CD4-positive, alpha-beta T cell treated with Interferon gamma for 1 hour (primary cell): ENCODE measurements at regions not wholly inside any gene's neighbourhood (a gene's known extent, or its start where the extent isn't known, plus 50 kb on each side); places are given as distances from the start of the nearest gene placed in this dataset.
"Not testable (repeated sequence)": the region's sequence is repeated elsewhere in the genome, so short reads cannot be mapped to it uniquely, and the experiment has no call there.

Source experiments
- DNase-seq: peaks from one replicate; pipeline ENCODE4 v3.0.0-alpha.2; 2020

GRCh38 chr3:27554706-27555105 lies 70.5 kb upstream of the SLC4A7 start:
- no peak for DNase-seq

GRCh38 chr3:27553886-27554540 lies 69.8 kb upstream of the SLC4A7 start:
- DNase-seq: no peak

DNA sequence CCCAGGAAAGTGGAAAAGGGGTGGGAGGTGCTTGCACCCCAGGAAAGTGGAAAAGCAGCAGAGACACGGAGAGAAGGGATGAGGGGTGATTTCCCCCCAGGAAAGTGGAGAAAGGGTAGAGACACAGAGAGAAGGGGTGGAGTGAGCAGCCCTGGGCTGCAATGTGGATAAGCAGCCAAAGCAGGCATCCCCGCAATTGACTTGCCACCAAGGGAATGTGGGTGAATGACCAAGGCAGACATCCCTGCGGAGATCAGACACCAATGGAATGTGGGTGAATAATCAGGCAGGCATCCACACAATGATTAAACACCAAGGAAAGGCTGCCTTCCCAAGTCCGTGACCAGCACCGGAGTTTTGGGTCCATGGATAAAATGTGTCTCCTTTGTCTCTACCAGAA lies 68.5 kb upstream of the SLC4A7 start:
- DNase-seq: not testable (repeated sequence)

DNA sequence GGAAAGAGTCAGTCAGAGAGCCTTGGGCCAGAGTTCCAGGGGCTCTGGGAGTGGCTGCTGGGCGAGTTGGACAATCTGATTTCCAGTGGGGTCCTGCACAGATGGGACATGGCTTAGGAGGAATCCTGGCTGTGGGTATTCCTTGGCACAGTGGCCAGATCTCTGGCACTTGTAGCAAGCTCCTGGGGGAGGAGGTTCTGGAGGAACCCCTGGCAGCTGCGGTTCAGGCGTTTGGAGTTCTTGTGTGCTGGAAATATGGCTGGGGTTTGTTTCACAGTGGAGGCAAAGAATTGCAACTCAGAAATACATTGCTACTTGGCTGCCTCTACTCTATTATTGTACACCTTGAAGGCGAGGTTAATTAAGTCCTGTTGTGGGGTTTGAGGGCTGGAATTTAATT lies 67.2 kb upstream of the SLC4A7 start:
- not testable (repeated sequence) for DNase-seq

DNA sequence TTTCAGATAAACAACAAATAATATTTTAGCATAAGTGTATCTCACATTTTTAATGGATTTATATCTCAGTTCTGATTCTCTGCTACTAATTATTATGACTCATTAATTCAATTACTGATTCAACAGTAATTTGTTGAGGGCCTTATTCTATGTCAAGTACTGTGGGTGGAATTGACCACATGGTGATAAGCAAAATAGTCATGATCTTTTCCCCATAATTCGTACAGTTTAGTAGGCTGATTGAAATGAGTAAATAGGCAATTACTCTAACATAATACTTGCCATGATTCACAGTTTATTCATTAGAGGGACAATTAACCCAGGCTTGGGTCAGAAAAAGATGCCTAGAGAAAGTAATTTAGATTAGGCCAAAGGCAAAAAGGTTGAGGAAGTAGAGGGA lies 60.9 kb upstream of the SLC4A7 start:
- no peak for DNase-seq

- no peak for DNase-seq
Observed at GRCh38 chr3:27544372-27544865, 60.2 kb upstream of the SLC4A7 start.

DNA sequence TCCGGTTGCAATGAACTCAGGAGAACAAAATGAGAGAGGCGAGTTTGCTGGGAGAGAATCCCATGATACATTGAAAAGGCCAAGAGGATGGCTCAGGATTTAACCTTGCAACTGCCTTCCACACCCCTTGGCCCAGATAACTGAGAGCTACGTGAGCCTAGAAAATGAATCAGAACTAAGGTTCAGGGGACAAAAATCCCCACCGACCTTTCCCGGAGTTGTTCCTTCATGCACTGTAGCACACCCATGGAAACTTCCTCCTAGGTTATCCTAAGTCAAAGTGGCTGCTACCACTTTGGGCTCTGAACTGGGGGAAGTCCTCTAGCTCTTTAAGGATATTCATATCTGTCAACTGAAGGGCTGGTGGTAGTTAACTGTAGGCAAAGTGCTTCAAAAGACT lies 58.3 kb upstream of the SLC4A7 start:
- DNase-seq: no peak

GRCh38 chr3:27540231-27540630 lies 56.0 kb upstream of the SLC4A7 start:
- no peak for DNase-seq

DNA sequence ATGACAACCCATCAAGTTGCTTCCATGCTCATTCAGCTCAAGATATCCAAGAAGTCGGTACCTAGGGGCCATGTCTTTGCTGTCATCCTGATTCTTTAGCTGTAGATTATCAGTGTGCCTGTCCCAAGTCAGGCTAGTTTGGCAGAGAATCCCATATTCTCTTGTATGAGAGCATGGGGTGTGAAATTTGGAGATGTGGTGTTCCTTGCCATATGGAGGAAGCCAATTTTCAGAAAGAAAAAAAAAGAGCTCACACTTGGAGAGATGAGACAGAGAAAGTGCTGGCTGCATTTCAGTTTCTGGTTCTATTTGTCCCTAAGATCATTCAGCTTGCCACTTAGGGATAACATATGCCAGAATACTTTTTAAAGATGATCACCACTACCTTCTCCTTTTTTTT lies 52.3 kb upstream of the SLC4A7 start:
- DNase-seq: no peak

GRCh38 chr3:27535809-27536392 lies 51.7 kb upstream of the SLC4A7 start:
- DNase-seq: no peak

- DNase-seq: peak; percentile 44
Observed at GRCh38 chr3:27533718-27534573, 49.8 kb upstream of the SLC4A7 start.
